CD4-positive, alpha-beta memory T cell (primary cell): ENCODE measurements at regions not wholly inside any gene's neighbourhood (a gene's known extent, or its start where the extent isn't known, plus 50 kb on each side); places are given as distances from the start of the nearest gene placed in this dataset.

Source experiments
- CTCF ChIA-PET: fragments of 350-600 bp; sonication (Branson Sonifier 250); formaldehyde crosslinking; loops from one replicate; lab custom pipeline; 2021; ENCODE audit warnings: inconsistent platforms; ENCODE audit not compliant: partially characterized antibody; lab: Charles Lee
- POLR2A ChIA-PET: fragments of 350-600 bp; sonication (Branson Sonifier 250); formaldehyde crosslinking; loops from one replicate; lab custom pipeline; 2021; ENCODE audit not compliant: partially characterized antibody; lab: Charles Lee
- DNase-seq, 5 donors: peaks; one replicate each; pipeline versions ENCODE4 v3.0.0 to v3.0.0-alpha.2; 2020 to 2022; ENCODE audit warnings: mixed read lengths in 1 of 5
- H3K27ac ChIP-seq: one replicate; pipeline ENCODE4 v1.7.0; 2013; ENCODE audit warnings: low read depth, low read length
- H3K27me3 ChIP-seq: 2 replicates; pipeline ENCODE4 v1.7.0; 2013; ENCODE audit warnings: mild to moderate bottlenecking, low read length, moderate library complexity; ENCODE audit not compliant: insufficient read depth
- H3K36me3 ChIP-seq: 2 replicates; pipeline ENCODE4 v1.7.0; 2013; ENCODE audit warnings: mild to moderate bottlenecking, low read length, moderate library complexity; ENCODE audit not compliant: insufficient read depth
- H3K4me1 ChIP-seq: 2 replicates; pipeline ENCODE4 v1.7.0; 2013; ENCODE audit warnings: mild to moderate bottlenecking, low read length, moderate library complexity; ENCODE audit not compliant: insufficient read depth
- H3K4me3 ChIP-seq, 2 donors: one replicate each; pipeline ENCODE4 v1.7.0; 2013; ENCODE audit warnings: low read length in 2 of 2, mild to moderate bottlenecking in 1 of 2
- H3K9me3 ChIP-seq, 2 donors: one replicate each; pipeline ENCODE4 v1.7.0; 2013; ENCODE audit warnings: low read length in 2 of 2, control low read depth in 1 of 2; ENCODE audit not compliant: control insufficient read depth in 1 of 2
- H3K27ac Mint-ChIP-seq, 7 donors: one replicate each; pipeline ENCODE4 v1.8.0; 2020 to 2021; ENCODE audit warnings: mixed read lengths in 7 of 7, mild to moderate bottlenecking in 6 of 7, inconsistent platforms in 3 of 7, moderate library complexity in 3 of 7
- H3K27me3 Mint-ChIP-seq, 2 donors: one replicate each; pipeline ENCODE4 v1.8.0; 2020 to 2021; ENCODE audit warnings: mixed read lengths in 2 of 2
- H3K36me3 Mint-ChIP-seq, 2 donors: one replicate each; pipeline ENCODE4 v1.8.0; 2020 to 2021; ENCODE audit warnings: mixed read lengths in 2 of 2, inconsistent platforms in 1 of 2, mild to moderate bottlenecking in 1 of 2
- H3K4me1 Mint-ChIP-seq, 4 donors: one replicate each; pipeline ENCODE4 v1.8.0; 2020 to 2021; ENCODE audit warnings: mixed read lengths in 4 of 4, mild to moderate bottlenecking in 1 of 4
- H3K4me3 Mint-ChIP-seq, 8 donors: one replicate each; pipeline ENCODE4 v1.8.0; 2020 to 2021; ENCODE audit warnings: mixed read lengths in 8 of 8, mild to moderate bottlenecking in 7 of 8, moderate library complexity in 6 of 8, inconsistent platforms in 3 of 8
- H3K9me3 Mint-ChIP-seq, 8 donors: one replicate each; pipeline ENCODE4 v1.8.0; 2020 to 2021; ENCODE audit warnings: mixed read lengths in 8 of 8, mild to moderate bottlenecking in 5 of 8, inconsistent platforms in 3 of 8, moderate library complexity in 1 of 8
- intact Hi-C: fragments of 100-400 bp; cut with micrococcal nuclease; formaldehyde crosslinking; loops from one replicate; pipeline ENCODE4 v1.15.1; 2023

DNA sequence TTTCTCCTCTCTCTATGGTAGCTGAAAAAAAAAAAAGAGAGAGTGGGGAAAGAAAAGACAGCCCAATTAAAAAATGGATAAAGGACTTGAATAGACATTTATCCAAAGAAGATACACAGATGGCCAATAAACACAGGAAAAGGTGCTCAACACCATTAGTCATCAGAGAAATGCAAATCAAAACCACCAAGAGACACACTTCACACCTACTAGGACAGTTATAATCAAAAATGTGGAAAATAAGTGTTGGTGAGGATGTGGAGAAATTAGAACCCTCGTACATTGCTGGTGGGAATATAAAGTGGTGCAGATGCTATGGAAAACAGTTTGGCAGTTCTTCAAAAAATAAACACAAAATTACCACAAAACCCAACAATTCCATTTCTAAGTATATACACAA, 172.4 kb upstream of the GRIN2B start:
- no peaks in the 10 kb centered on the region for H3K27me3 ChIP-seq
- Mint-ChIP-seq H3K4me1 (no peaks in the 10 kb centered on the region), H3K36me3 (no peaks in the 10 kb centered on the region), H3K9me3 (peaks cover 0 to 6% (median 0%) of the 10 kb centered on the region in 8 donors), H3K27me3 (peaks cover 2 to 18% of the 10 kb centered on the region in 2 donors), H3K27ac (no peak overlapping the region), H3K4me3 (no peak overlapping the region)
- ChIA-PET CTCF (interaction anchor here (2.3 kb wide), 1 partner anchor 14 kb away, joined by 11 read pairs; no protein-coding TSS in a partner anchor), POLR2A (no interaction called here)
- no peaks in the 10 kb centered on the region for H3K9me3 ChIP-seq
- no peak for DNase-seq
- intact Hi-C loops = no loop called here
- H3K36me3 ChIP-seq = no peaks in the 10 kb centered on the region
- H3K27ac ChIP-seq = no peak overlapping the region
- H3K4me3 ChIP-seq = no peak overlapping the region
- H3K4me1 ChIP-seq = no peaks in the 10 kb centered on the region

DNA sequence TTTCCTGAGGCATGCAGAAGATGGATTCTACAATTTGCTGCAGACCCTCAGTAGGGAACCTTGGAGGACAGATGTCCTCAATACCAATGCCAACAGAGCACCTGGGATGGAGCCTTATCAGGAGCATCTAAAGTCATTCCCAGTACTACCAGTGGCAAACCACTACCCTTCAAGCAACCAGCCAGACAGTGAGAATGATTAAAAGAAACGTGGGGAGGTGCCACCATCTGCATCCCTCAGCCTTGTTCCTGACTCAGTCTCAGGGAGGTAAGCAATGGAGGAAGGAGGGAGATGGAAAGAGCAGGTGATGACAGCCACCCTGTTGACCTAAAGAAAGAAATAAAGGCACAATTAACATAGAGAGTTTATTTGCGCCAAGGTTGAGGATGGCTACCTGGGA, 175.2 kb upstream of the GRIN2B start:
- no peaks in the 10 kb centered on the region for H3K36me3 Mint-ChIP-seq
- peaks cover 0 to 4% (median 0%) of the 10 kb centered on the region in 8 donors for H3K9me3 Mint-ChIP-seq
- H3K27ac ChIP-seq = no peak overlapping the region
- DNase-seq = no peak
- no peak overlapping the region for H3K27ac Mint-ChIP-seq
- H3K4me3 ChIP-seq = no peak overlapping the region
- H3K9me3 ChIP-seq = no peaks in the 10 kb centered on the region
- no peaks in the 10 kb centered on the region for H3K27me3 ChIP-seq
- intact Hi-C loops = no loop called here
- no peaks in the 10 kb centered on the region for H3K36me3 ChIP-seq
- no peak overlapping the region for H3K4me3 Mint-ChIP-seq
- H3K27me3 Mint-ChIP-seq = peaks cover 2 to 16% of the 10 kb centered on the region in 2 donors
- ChIA-PET POLR2A (no interaction called here), CTCF (interaction anchor here (0.6 to 0.7 kb wide), 2 partner anchors 11 to 20 kb away, joined by 3 to 4 read pairs; no protein-coding TSS in a partner anchor)
- H3K4me1 Mint-ChIP-seq = no peaks in the 10 kb centered on the region
- H3K4me1 ChIP-seq = no peaks in the 10 kb centered on the region

DNA sequence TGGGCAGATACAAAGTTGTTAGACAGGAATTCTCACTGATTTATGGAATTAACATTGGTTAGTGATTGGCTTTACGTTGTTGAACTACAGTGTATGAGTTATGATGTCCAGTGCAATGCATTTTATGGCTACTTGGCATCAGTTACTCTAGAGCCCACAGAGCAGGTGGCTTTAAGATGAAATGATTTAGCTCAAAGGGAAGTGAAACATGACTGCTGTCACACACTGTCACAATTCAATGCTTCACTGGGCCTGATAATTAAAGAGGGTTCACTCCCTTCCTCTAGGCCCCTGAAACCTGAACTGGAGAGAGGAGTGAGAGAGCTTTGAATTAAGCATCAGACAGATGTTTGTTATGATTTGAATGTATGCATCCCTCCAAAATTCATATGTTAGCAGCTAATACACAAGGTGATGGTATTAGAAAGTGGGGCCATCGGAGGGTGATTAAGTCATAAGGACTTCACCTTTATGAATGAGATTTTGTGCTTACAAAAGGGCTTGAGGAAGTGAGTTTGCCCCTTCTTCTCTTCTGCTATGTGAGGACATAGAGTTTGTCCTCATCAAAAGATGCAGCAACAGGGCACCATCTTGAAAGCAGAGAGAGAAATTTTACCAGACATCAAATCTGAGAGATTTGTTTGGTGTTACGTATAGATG, 175.8 kb upstream of the GRIN2B start:
- Mint-ChIP-seq H3K27ac (no peak overlapping the region), H3K27me3 (peaks cover 0 to 16% of the 10 kb centered on the region in 2 donors), H3K36me3 (no peaks in the 10 kb centered on the region), H3K4me3 (no peak overlapping the region), H3K9me3 (peaks cover 0 to 4% (median 0%) of the 10 kb centered on the region in 8 donors), H3K4me1 (no peaks in the 10 kb centered on the region)
- intact Hi-C loops = no loop called here
- no peaks in the 10 kb centered on the region for H3K36me3 ChIP-seq
- CTCF ChIA-PET = interaction anchor here (0.6 to 0.7 kb wide), 2 partner anchors 10 to 21 kb away, joined by 3 to 4 read pairs; no protein-coding TSS in a partner anchor
- DNase-seq = no peak
- H3K27ac ChIP-seq = no peak overlapping the region
- POLR2A ChIA-PET = no interaction called here
- H3K9me3 ChIP-seq = no peaks in the 10 kb centered on the region
- no peaks in the 10 kb centered on the region for H3K4me1 ChIP-seq
- H3K4me3 ChIP-seq = no peak overlapping the region
- no peaks in the 10 kb centered on the region for H3K27me3 ChIP-seq

DNA sequence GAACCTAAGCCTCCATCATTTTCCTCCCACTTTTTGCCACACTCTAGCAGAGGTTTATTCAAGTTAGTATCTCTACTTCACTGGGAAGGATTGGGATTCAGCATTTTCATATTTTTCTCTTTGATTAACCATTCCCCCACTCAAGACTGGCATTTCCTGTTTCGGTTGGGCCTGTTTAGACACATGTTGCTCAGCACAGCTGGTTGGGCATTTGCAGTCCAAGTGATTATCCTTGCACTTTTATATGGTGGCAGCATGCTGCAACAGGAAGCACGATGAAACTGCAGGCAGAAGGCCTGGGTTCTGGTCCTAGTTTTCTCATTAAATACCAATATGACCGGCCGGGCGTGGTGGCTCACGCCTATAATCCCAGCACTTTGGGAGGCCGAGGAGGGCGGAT, 182.9 kb upstream of the GRIN2B start:
- Histone ChIP-seq H3K9me3 (no peaks in the 10 kb centered on the region), H3K4me3 (no peak overlapping the region), H3K27me3 (no peaks in the 10 kb centered on the region), H3K4me1 (no peaks in the 10 kb centered on the region), H3K27ac (no peak overlapping the region), H3K36me3 (no peaks in the 10 kb centered on the region)
- no peak overlapping the region for H3K4me3 Mint-ChIP-seq
- intact Hi-C loops = no loop called here
- H3K27me3 Mint-ChIP-seq = no peaks in the 10 kb centered on the region
- peaks cover 0 to 2% (median 0%) of the 10 kb centered on the region in 8 donors for H3K9me3 Mint-ChIP-seq
- POLR2A ChIA-PET = no interaction called here
- CTCF ChIA-PET = no interaction called here
- no peaks in the 10 kb centered on the region for H3K36me3 Mint-ChIP-seq
- DNase-seq = no peak
- no peak overlapping the region for H3K27ac Mint-ChIP-seq
- H3K4me1 Mint-ChIP-seq = peaks cover 0 to 5% (median 1%) of the 10 kb centered on the region in 4 donors

DNA sequence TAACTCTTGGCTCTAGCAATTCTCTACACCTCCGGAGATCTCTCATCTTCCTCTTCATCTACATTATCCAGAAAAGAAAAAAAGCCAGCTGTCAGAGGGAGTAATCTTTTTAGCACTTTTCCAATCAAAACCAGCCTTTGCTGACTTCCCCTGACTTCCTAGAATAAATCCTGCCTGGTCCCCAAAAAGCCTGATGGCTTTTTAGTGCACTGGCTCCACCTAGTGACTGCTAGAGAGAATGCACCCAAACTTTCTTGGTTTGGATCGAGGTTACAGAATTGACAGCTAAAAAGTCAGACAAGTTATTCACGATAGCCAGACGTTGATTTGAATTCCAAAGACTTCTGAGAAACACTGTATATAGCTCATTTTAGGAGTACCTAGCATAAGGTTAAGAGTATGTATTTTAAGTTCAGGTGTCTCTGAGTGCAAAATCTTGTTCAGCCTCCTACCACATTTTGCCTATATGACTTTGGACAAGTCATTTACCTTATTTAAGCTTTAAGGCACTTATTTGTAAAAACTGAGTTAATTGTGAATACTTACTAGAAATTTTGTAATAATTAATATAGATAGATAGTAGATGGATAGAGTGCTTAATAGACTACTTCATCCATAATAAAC, 185.7 kb upstream of the GRIN2B start:
- H3K4me3 ChIP-seq = no peak overlapping the region
- no peak overlapping the region for H3K27ac ChIP-seq
- H3K27me3 Mint-ChIP-seq = peaks cover 4 to 5% of the 10 kb centered on the region in 2 donors
- H3K36me3 Mint-ChIP-seq = no peaks in the 10 kb centered on the region
- CTCF ChIA-PET = interaction anchor here (0.6 to 2.3 kb wide), 27 partner anchors 9 to 1253 kb away, joined by 3 to 19 read pairs (median 4); no protein-coding TSS in a partner anchor
- no peaks in the 10 kb centered on the region for H3K36me3 ChIP-seq
- no peak overlapping the region for H3K4me3 Mint-ChIP-seq
- H3K9me3 Mint-ChIP-seq = peaks cover 0 to under 1% (median 0%) of the 10 kb centered on the region in 8 donors
- no peak overlapping the region for H3K27ac Mint-ChIP-seq
- POLR2A ChIA-PET = no interaction called here
- intact Hi-C loops = loop anchor here (1.0 to 5.0 kb wide), 3 partner anchors 889 to 1330 kb away; no protein-coding TSS in a partner anchor
- H3K4me1 ChIP-seq = no peaks in the 10 kb centered on the region
- H3K4me1 Mint-ChIP-seq = peaks cover 0 to 5% (median 1%) of the 10 kb centered on the region in 4 donors
- no peaks in the 10 kb centered on the region for H3K27me3 ChIP-seq
- H3K9me3 ChIP-seq = no peaks in the 10 kb centered on the region
- peak; percentile 22 to 37 (median 28) for DNase-seq

DNA sequence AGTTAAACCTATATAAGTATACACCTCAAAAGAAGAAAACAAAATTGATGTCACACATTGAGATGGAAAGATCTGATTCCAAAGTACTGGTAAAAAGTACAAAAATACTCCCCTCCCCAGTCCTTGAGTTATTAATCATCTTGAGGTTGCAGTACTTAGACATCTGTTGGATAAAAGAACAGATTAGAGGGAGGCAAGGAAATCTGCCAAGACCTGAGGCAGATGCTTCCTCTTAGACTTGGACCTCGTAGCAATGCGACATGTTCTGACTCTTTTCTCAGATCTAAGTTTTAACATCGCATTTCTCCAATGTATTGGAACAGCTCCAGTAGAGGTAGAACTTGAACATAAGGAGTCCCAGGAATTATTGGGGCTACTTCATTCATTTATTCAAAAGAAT, 187.9 kb upstream of the GRIN2B start:
- no peaks in the 10 kb centered on the region for H3K27me3 ChIP-seq
- Mint-ChIP-seq H3K36me3 (no peaks in the 10 kb centered on the region), H3K27me3 (peaks cover 4 to 5% of the 10 kb centered on the region in 2 donors), H3K4me3 (no peak overlapping the region), H3K27ac (no peak overlapping the region), H3K9me3 (no peaks in the 10 kb centered on the region), H3K4me1 (peaks cover 0 to 5% (median 1%) of the 10 kb centered on the region in 4 donors)
- ChIA-PET POLR2A (no interaction called here), CTCF (no interaction called here)
- no peak overlapping the region for H3K27ac ChIP-seq
- DNase-seq = no peak
- H3K4me1 ChIP-seq = no peaks in the 10 kb centered on the region
- H3K36me3 ChIP-seq = no peaks in the 10 kb centered on the region
- H3K9me3 ChIP-seq = no peaks in the 10 kb centered on the region
- intact Hi-C loops = loop anchor here (5.0 kb wide), 2 partner anchors 912 to 1332 kb away; no protein-coding TSS in a partner anchor
- no peak overlapping the region for H3K4me3 ChIP-seq

DNA sequence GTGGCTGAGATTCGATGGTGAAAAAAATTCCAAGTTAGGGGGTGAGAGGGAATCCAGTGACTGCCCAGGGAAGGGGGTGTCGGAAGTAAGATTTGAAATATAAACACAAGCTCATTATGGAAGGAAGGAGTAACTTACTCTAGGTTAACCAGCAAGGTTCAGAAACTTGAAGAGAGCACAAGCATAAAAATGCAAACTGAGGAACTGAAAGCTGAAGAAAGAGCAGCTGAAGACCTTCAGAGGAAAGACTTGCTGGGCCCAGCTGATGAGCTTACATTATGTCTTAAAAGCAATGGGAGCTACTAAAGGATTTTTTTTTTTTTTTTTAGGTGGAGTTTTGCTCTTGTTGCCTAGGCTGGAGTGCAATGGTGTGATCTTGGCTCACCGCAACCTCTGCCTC, 189.7 kb upstream of the GRIN2B start:
- no peaks in the 10 kb centered on the region for H3K27me3 ChIP-seq
- H3K4me1 ChIP-seq = no peaks in the 10 kb centered on the region
- no peak overlapping the region for H3K4me3 ChIP-seq
- no peaks in the 10 kb centered on the region for H3K9me3 ChIP-seq
- intact Hi-C loops = no loop called here
- ChIA-PET CTCF (interaction anchor here (1.2 kb wide), 1 partner anchor 15 kb away, joined by 5 read pairs; no protein-coding TSS in a partner anchor), POLR2A (no interaction called here)
- Mint-ChIP-seq H3K4me1 (peaks cover 0 to 5% (median 1%) of the 10 kb centered on the region in 4 donors), H3K27ac (no peak overlapping the region), H3K4me3 (no peak overlapping the region), H3K9me3 (no peaks in the 10 kb centered on the region), H3K36me3 (no peaks in the 10 kb centered on the region), H3K27me3 (peaks cover 4 to 5% of the 10 kb centered on the region in 2 donors)
- DNase-seq = no peak
- no peak overlapping the region for H3K27ac ChIP-seq
- no peaks in the 10 kb centered on the region for H3K36me3 ChIP-seq
